ENCODE measurements at regions not wholly inside any gene's neighbourhood (a gene's known extent, or its start where the extent isn't known, plus 50 kb on each side); places are given as distances from the start of the nearest gene placed in this dataset.

DNA sequence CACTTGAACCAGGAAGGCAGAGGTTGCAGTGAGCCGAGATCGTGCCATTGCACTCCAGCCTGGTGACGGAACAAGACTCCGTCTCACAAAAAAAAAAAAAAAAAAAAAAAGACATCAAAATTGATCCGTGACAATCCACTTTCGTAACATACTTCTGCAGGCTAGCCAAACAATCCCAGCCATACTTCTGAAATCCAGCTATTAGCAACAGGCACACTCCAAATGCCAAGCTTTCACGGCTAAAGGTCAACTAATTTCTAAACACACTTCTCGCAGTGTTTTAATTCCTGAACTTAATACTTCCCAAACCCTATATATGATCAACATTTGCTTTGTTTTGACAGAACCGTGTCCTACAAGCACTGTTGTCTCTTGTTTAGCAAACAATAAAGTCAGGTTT lies 411.3 kb upstream of the RUNX1 start:
- no peak overlapping the region for H3K4me3 Mint-ChIP-seq
- no peaks in the 10 kb centered on the region for H3K36me3 Mint-ChIP-seq
- peaks cover 0 to 6% of the 10 kb centered on the region in 2 donors for H3K9me3 ChIP-seq (replicated peaks in 1 of 2; ENCODE audit: control insufficient read depth in 1 of 2, insufficient read depth in 1 of 2, low read length in 2 of 2)
- no peaks in the 10 kb centered on the region for H3K79me2 ChIP-seq (ENCODE audit: insufficient read depth, low read length)
- H3K27ac Mint-ChIP-seq = no peak overlapping the region
- TF ChIP-seq, protein P1, sequence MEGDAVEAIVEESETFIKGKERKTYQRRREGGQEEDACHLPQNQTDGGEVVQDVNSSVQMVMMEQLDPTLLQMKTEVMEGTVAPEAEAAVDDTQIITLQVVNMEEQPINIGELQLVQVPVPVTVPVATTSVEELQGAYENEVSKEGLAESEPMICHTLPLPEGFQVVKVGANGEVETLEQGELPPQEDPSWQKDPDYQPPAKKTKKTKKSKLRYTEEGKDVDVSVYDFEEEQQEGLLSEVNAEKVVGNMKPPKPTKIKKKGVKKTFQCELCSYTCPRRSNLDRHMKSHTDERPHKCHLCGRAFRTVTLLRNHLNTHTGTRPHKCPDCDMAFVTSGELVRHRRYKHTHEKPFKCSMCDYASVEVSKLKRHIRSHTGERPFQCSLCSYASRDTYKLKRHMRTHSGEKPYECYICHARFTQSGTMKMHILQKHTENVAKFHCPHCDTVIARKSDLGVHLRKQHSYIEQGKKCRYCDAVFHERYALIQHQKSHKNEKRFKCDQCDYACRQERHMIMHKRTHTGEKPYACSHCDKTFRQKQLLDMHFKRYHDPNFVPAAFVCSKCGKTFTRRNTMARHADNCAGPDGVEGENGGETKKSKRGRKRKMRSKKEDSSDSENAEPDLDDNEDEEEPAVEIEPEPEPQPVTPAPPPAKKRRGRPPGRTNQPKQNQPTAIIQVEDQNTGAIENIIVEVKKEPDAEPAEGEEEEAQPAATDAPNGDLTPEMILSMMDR (IDR thresholded peaks at IDR 0.05) = no peak
- H3K4me2 ChIP-seq (replicated peaks; ENCODE audit: extremely low read depth, low read length, poor library complexity, severe bottlenecking) = no peak overlapping the region
- peaks cover 0 to 3% (median 0%) of the 10 kb centered on the region in 3 donors for H3K27me3 Mint-ChIP-seq (ENCODE audit: low read depth in 3 of 3)
- no peak overlapping the region for H3K4me3 ChIP-seq (replicated peaks in 1 of 3; ENCODE audit: low read depth in 2 of 3, low read length in 3 of 3)
- intact Hi-C loops (cut with micrococcal nuclease) = no loop called here
- H2AFZ ChIP-seq (ENCODE audit: insufficient read depth, low read depth, low read length, poor library complexity, severe bottlenecking) = no peak overlapping the region
- WGBS (ENCODE audit: insufficient coverage) = 100% methylated on average over 3 of the region's 9 CpGs
- no peak for DNase-seq
- no peaks in the 10 kb centered on the region for H3K36me3 ChIP-seq (replicated peaks in 1 of 2; ENCODE audit: control insufficient read depth in 1 of 2, insufficient read depth in 2 of 2, low read length in 2 of 2)
- no peak overlapping the region for H3K9ac ChIP-seq (ENCODE audit: insufficient read depth, low read length, poor library complexity, severe bottlenecking)
- H3K4me1 Mint-ChIP-seq = peaks cover 7% of the 10 kb centered on the region
- H3K27ac ChIP-seq (ENCODE audit: low read depth in 1 of 2, low read length in 2 of 2) = no peak overlapping the region
- peaks cover 4 to 9% (median 5%) of the 10 kb centered on the region in 7 donors for H3K9me3 Mint-ChIP-seq
- H3K4me1 ChIP-seq (ENCODE audit: control insufficient read depth in 1 of 2, insufficient read depth in 2 of 2, low read length in 2 of 2) = peaks cover 5 to 9% of the 10 kb centered on the region in 2 donors
- no peaks in the 10 kb centered on the region for H4K20me1 ChIP-seq (ENCODE audit: insufficient read depth, low read length)
- H3K27me3 ChIP-seq (ENCODE audit: control insufficient read depth in 2 of 2, insufficient read depth in 2 of 2, low read length in 2 of 2) = no peaks in the 10 kb centered on the region

DNA sequence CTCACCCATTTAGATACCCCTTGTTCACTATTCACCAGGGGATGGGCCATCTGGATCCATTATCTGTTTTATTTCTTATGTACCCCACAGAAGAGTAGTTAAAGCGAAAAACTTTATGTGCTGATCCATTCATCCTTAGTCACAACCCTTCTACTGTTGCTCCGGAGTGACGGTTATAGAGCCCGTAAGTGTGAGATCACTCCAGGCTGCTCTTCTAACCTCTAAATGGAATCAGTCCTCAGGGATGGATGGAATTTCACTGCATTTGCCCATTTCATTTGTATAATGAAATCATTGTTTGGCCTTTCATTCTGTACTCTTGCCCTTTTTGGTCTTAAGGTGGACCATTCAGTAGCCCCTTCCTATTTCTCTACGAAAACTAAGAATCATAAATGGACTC lies 409.3 kb upstream of the RUNX1 start:
- H3K36me3 ChIP-seq (replicated peaks in 1 of 2; ENCODE audit: control insufficient read depth in 1 of 2, insufficient read depth in 2 of 2, low read length in 2 of 2) = no peaks in the 10 kb centered on the region
- TF ChIP-seq, protein P1 (IDR thresholded peaks at IDR 0.05) = no peak
- H3K4me2 ChIP-seq (replicated peaks; ENCODE audit: extremely low read depth, low read length, poor library complexity, severe bottlenecking) = no peak overlapping the region
- H3K4me3 ChIP-seq (replicated peaks in 1 of 3; ENCODE audit: low read depth in 2 of 3, low read length in 3 of 3) = no peak overlapping the region
- no peaks in the 10 kb centered on the region for H3K27me3 ChIP-seq (ENCODE audit: control insufficient read depth in 2 of 2, insufficient read depth in 2 of 2, low read length in 2 of 2)
- Mint-ChIP-seq H3K27me3 (ENCODE audit: low read depth in 3 of 3) (peaks cover 0 to 2% (median 0%) of the 10 kb centered on the region in 3 donors), H3K4me1 (peaks cover 7% of the 10 kb centered on the region), H3K9me3 (peaks cover 0 to 2% (median 0%) of the 10 kb centered on the region in 7 donors), H3K4me3 (no peak overlapping the region), H3K27ac (no peak overlapping the region), H3K36me3 (no peaks in the 10 kb centered on the region)
- H4K20me1 ChIP-seq (ENCODE audit: insufficient read depth, low read length) = no peaks in the 10 kb centered on the region
- no peaks in the 10 kb centered on the region for H3K79me2 ChIP-seq (ENCODE audit: insufficient read depth, low read length)
- no CpG with 5 or more reads among the region's 5 CpGs for WGBS (ENCODE audit: insufficient coverage)
- H3K27ac ChIP-seq (ENCODE audit: low read depth in 1 of 2, low read length in 2 of 2) = no peak overlapping the region
- intact Hi-C loops (cut with micrococcal nuclease) = no loop called here
- no peak overlapping the region for H3K9ac ChIP-seq (ENCODE audit: insufficient read depth, low read length, poor library complexity, severe bottlenecking)
- H2AFZ ChIP-seq (ENCODE audit: insufficient read depth, low read depth, low read length, poor library complexity, severe bottlenecking) = no peak overlapping the region
- no peak for DNase-seq
- peaks cover 0 to 1% of the 10 kb centered on the region in 2 donors for H3K9me3 ChIP-seq (replicated peaks in 1 of 2; ENCODE audit: control insufficient read depth in 1 of 2, insufficient read depth in 1 of 2, low read length in 2 of 2)
- peaks cover 5 to 9% of the 10 kb centered on the region in 2 donors for H3K4me1 ChIP-seq (ENCODE audit: control insufficient read depth in 1 of 2, insufficient read depth in 2 of 2, low read length in 2 of 2)

Measured in CD14-positive monocyte (primary cell).